IMR-90 (cell line): ENCODE measurements at regions not wholly inside any gene's neighbourhood (a gene's known extent, or its start where the extent isn't known, plus 50 kb on each side); places are given as distances from the start of the nearest gene placed in this dataset.

Experiments
- CEBPB ChIP-seq: IDR thresholded peaks from 2 replicates; pipeline ENCODE4 v1.6.1; 2012; ENCODE audit warnings: low read depth, low read length, improper control_type of control experiment
- CHD1 ChIP-seq: IDR thresholded peaks from 2 replicates; pipeline ENCODE4 v1.6.1; 2012; ENCODE audit warnings: low read depth, low read length, improper control_type of control experiment
- CTCF ChIP-seq: conservative IDR thresholded peaks from 2 replicates; pipeline ENCODE4 v1.5.1; 2012; ENCODE audit warnings: mild to moderate bottlenecking, low read depth, low read length, improper control_type of control experiment
- ELK1 ChIP-seq: fragments of 150-350 bp; IDR thresholded peaks from 2 replicates; pipeline ENCODE4 v1.6.1; 2016; ENCODE audit warnings: low read depth, mild to moderate bottlenecking, low read length, moderate library complexity, borderline replicate concordance
- FOS ChIP-seq: fragments of 150-350 bp; IDR thresholded peaks from 2 replicates; pipeline ENCODE4 v1.6.1; 2016; ENCODE audit warnings: low read depth, low read length
- MAZ ChIP-seq: IDR thresholded peaks from 2 replicates; pipeline ENCODE4 v1.6.1; 2012; ENCODE audit warnings: low read depth, mild to moderate bottlenecking, low read length, improper control_type of control experiment, moderate library complexity, borderline replicate concordance
- MXI1 ChIP-seq: IDR thresholded peaks from 2 replicates; pipeline ENCODE4 v1.6.1; 2012; ENCODE audit warnings: low read depth, mild to moderate bottlenecking, low read length, moderate library complexity, borderline replicate concordance
- NFE2L2 ChIP-seq: fragments of 150-350 bp; IDR thresholded peaks from 2 replicates; pipeline ENCODE4 v1.6.1; 2016; ENCODE audit warnings: low read depth, mild to moderate bottlenecking, low read length
- POLR2A ChIP-seq: IDR thresholded peaks from 2 replicates; pipeline ENCODE4 v1.6.1; 2012; ENCODE audit warnings: mild to moderate bottlenecking, low read depth, low read length
- RAD21 ChIP-seq: IDR thresholded peaks from 2 replicates; pipeline ENCODE4 v1.6.1; 2012; ENCODE audit warnings: low read length, improper control_type of control experiment
- RFX5 ChIP-seq: IDR thresholded peaks from 2 replicates; pipeline ENCODE4 v1.8.0; 2012; ENCODE audit warnings: low read depth, mild to moderate bottlenecking, low read length, moderate library complexity
- SMC3 ChIP-seq: fragments of 150-350 bp; IDR thresholded peaks from 2 replicates; pipeline ENCODE4 v1.6.1; 2016; ENCODE audit warnings: low read depth, mild to moderate bottlenecking, antibody characterized with exemption, low read length, moderate library complexity
- USF2 ChIP-seq: fragments of 150-350 bp; IDR thresholded peaks from 2 replicates; pipeline ENCODE4 v1.6.1; 2017; ENCODE audit warnings: mild to moderate bottlenecking, antibody characterized with exemption, low read length, low read depth

GRCh38 chr4:1458581-1458980 lies 52.3 kb upstream of the NKX1-1 start:
- TF ChIP-seq POLR2A (no peak), RAD21 (no peak), CTCF (no peak), CHD1 (no peak), RFX5 (no peak), USF2 (no peak), NFE2L2 (no peak), MXI1 (no peak), FOS (no peak), SMC3 (no peak), CEBPB (no peak), ELK1 (no peak), MAZ (no peak)
